ENCODE measurements at regions not wholly inside any gene's neighbourhood (a gene's known extent, or its start where the extent isn't known, plus 50 kb on each side); places are given as distances from the start of the nearest gene placed in this dataset.

DNA sequence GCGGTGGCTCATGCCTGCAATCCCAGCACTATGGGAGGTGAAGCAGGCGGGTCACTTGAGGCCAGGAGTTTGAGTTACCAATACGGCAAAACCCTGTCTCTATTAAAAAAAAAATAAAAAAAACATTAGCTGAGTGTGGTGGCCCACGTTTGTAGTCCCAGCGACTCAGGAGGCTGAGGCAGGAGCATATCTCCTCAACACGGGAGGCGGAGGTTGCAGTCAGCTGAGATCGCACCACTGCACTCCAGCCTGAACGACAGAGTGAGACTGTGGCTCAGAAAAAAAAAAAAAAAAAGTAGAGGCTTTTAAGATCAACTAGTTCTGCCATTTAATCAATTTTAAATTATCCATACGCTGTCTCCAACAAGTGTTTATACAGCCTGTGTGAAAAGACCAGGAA is 1130.3 kb downstream of the PCDH9 start:
- no peak for TF ChIP-seq PPARA (CRISPR knock-in tag; IDR thresholded peaks at IDR 0.05; ENCODE audit: borderline replicate concordance)
- TF ChIP-seq ZFP3 (CRISPR knock-in tag; IDR thresholded peaks at IDR 0.05): no peak
- no peak for TF ChIP-seq BACH2 (CRISPR knock-in tag; IDR thresholded peaks at IDR 0.05; ENCODE audit: borderline replicate concordance)
- TF ChIP-seq ZC3H10 (CRISPR knock-in tag; IDR thresholded peaks at IDR 0.05): no peak
- no peak for TF ChIP-seq ZNF565 (CRISPR knock-in tag; conservative IDR thresholded peaks at IDR 0.05; ENCODE audit: low read depth)
- no peak for TF ChIP-seq ZNF70 (CRISPR knock-in tag; IDR thresholded peaks at IDR 0.05)
- TF ChIP-seq GLIS3 (CRISPR knock-in tag; IDR thresholded peaks at IDR 0.05): no peak
- no peak for TF ChIP-seq ISL1 (CRISPR knock-in tag; IDR thresholded peaks at IDR 0.05)
- TF ChIP-seq SNAI2 (CRISPR knock-in tag; IDR thresholded peaks at IDR 0.05): no peak
- TF ChIP-seq, protein P1, sequence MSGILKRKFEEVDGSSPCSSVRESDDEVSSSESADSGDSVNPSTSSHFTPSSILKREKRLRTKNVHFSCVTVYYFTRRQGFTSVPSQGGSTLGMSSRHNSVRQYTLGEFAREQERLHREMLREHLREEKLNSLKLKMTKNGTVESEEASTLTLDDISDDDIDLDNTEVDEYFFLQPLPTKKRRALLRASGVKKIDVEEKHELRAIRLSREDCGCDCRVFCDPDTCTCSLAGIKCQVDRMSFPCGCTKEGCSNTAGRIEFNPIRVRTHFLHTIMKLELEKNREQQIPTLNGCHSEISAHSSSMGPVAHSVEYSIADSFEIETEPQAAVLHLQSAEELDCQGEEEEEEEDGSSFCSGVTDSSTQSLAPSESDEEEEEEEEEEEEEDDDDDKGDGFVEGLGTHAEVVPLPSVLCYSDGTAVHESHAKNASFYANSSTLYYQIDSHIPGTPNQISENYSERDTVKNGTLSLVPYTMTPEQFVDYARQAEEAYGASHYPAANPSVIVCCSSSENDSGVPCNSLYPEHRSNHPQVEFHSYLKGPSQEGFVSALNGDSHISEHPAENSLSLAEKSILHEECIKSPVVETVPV (CRISPR knock-in tag; IDR thresholded peaks at IDR 0.05): no peak
- TF ChIP-seq, protein P2, sequence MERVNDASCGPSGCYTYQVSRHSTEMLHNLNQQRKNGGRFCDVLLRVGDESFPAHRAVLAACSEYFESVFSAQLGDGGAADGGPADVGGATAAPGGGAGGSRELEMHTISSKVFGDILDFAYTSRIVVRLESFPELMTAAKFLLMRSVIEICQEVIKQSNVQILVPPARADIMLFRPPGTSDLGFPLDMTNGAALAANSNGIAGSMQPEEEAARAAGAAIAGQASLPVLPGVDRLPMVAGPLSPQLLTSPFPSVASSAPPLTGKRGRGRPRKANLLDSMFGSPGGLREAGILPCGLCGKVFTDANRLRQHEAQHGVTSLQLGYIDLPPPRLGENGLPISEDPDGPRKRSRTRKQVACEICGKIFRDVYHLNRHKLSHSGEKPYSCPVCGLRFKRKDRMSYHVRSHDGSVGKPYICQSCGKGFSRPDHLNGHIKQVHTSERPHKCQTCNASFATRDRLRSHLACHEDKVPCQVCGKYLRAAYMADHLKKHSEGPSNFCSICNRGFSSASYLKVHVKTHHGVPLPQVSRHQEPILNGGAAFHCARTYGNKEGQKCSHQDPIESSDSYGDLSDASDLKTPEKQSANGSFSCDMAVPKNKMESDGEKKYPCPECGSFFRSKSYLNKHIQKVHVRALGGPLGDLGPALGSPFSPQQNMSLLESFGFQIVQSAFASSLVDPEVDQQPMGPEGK (CRISPR knock-in tag; IDR thresholded peaks at IDR 0.05; ENCODE audit: borderline replicate concordance): no peak
- no peak for TF ChIP-seq ZNF8 (CRISPR knock-in tag; IDR thresholded peaks at IDR 0.05)
- no peak for TF ChIP-seq TOX (CRISPR knock-in tag; IDR thresholded peaks at IDR 0.05; ENCODE audit: borderline replicate concordance)
- TF ChIP-seq ZFP30 (CRISPR knock-in tag; IDR thresholded peaks at IDR 0.05): no peak
- TF ChIP-seq OSR1 (CRISPR knock-in tag; IDR thresholded peaks at IDR 0.05): no peak
- TF ChIP-seq RARB (CRISPR knock-in tag; IDR thresholded peaks at IDR 0.05): no peak
- no peak for TF ChIP-seq TCF4 (CRISPR knock-in tag; IDR thresholded peaks at IDR 0.05; ENCODE audit: borderline replicate concordance)
- TF ChIP-seq CSDC2 (CRISPR knock-in tag; IDR thresholded peaks at IDR 0.05): no peak
- TF ChIP-seq ESRRG (CRISPR knock-in tag; IDR thresholded peaks at IDR 0.05): no peak
- TF ChIP-seq ARNTL (CRISPR knock-in tag; IDR thresholded peaks at IDR 0.05; ENCODE audit: borderline replicate concordance, low read depth): no peak

DNA sequence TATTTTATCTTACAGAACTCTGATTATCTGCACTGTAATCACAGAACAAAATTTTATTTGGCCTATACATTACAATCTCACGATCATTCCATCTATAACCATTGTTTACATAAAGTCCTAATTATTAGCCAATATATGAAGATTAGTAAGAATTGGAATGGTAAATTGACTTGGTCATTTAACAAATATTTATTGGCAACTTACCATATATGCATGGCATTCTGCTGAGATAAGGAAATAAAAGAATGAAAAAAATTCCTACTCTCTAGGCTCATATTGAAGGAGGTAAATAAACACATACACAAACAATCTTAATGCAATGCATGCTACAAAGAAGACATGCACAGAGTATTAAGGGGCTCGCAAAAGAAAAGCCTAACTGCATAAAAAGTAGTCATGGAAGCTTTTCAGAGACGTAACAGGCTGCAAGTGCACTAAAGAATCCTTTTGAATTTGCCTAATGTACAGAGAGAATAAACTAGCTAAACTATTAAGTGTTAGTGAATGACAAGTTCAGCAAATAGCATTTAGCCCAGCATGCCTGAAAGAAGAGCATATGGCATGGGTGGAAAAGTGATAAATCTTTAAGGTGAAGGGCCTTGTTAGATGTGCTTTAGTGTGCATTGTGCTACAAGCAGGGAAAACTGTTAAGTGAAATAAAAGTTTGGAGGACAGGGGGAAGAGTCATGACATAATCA is 1131.1 kb downstream of the PCDH9 start:
- no peak for ATAC-seq
- TF ChIP-seq ZFP3 (CRISPR knock-in tag; IDR thresholded peaks at IDR 0.05): no peak
- TF ChIP-seq, protein P3, sequence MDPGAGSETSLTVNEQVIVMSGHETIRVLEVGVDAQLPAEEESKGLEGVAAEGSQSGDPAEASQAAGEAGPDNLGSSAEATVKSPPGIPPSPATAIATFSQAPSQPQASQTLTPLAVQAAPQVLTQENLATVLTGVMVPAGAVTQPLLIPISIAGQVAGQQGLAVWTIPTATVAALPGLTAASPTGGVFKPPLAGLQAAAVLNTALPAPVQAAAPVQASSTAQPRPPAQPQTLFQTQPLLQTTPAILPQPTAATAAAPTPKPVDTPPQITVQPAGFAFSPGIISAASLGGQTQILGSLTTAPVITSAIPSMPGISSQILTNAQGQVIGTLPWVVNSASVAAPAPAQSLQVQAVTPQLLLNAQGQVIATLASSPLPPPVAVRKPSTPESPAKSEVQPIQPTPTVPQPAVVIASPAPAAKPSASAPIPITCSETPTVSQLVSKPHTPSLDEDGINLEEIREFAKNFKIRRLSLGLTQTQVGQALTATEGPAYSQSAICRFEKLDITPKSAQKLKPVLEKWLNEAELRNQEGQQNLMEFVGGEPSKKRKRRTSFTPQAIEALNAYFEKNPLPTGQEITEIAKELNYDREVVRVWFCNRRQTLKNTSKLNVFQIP (CRISPR knock-in tag; IDR thresholded peaks at IDR 0.05; ENCODE audit: borderline replicate concordance, low read depth): no peak

More for the DNA sequence above, 1130.3 kb downstream of the PCDH9 start:
- no peak for ATAC-seq

DNA sequence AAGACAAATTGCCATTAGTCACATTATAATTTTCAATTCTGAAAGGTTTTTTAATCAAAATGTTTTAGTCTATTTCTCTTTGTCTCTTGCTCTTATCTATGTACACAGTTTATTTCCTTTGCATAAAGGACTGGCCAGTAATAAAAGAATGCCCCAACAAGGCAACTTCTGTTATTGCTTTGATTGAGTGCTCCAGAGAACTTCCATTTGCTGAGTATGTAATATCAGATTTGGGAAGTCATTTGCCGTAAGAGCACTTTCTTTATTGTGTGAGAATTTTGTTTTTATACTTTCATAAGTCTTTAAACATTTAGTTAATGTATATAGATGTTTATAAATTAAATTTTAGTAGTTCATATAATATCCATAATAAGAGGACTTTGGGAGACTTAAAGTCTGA is 1140.4 kb downstream of the PCDH9 start:
- no peak for ATAC-seq
- TF ChIP-seq ZFP30 (CRISPR knock-in tag; IDR thresholded peaks at IDR 0.05) (no peak), ZNF70 (CRISPR knock-in tag; IDR thresholded peaks at IDR 0.05) (no peak), TCF4 (CRISPR knock-in tag; IDR thresholded peaks at IDR 0.05; ENCODE audit: borderline replicate concordance) (no peak), OSR1 (CRISPR knock-in tag; IDR thresholded peaks at IDR 0.05) (no peak), ISL1 (CRISPR knock-in tag; IDR thresholded peaks at IDR 0.05) (no peak)
- TF ChIP-seq, protein P1 (CRISPR knock-in tag; IDR thresholded peaks at IDR 0.05): no peak
- TF ChIP-seq, protein P2 (CRISPR knock-in tag; IDR thresholded peaks at IDR 0.05; ENCODE audit: borderline replicate concordance): no peak
